ENCODE measurements at regions not wholly inside any gene's neighbourhood (a gene's known extent, or its start where the extent isn't known, plus 50 kb on each side); places are given as distances from the start of the nearest gene placed in this dataset.

DNA sequence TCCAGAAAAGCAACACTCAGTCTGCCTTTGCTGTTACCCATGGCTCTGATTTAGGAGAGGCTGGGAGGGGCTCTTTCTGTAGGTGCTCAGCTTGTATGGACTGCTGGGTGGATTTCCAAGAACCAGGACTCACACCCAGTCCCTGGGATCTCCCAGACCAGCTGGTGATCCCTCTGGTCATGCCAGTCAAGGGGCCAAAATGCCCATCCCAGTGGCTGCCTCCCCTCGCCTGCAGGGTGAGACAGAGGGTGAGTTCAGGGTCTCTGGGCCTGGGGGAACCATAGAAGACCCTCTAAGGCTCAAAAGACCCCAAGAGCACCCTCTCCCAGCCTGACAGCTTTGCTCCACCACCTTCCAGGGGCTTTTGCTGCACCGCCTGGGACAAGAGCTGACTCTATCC is 78.6 kb upstream of the MYL2 start:
- no peak for DNase-seq (ENCODE audit: low read depth)
- no peak overlapping the region for H3K4me3 ChIP-seq (ENCODE audit: low read depth, low read length)
- TF ChIP-seq, protein P1, sequence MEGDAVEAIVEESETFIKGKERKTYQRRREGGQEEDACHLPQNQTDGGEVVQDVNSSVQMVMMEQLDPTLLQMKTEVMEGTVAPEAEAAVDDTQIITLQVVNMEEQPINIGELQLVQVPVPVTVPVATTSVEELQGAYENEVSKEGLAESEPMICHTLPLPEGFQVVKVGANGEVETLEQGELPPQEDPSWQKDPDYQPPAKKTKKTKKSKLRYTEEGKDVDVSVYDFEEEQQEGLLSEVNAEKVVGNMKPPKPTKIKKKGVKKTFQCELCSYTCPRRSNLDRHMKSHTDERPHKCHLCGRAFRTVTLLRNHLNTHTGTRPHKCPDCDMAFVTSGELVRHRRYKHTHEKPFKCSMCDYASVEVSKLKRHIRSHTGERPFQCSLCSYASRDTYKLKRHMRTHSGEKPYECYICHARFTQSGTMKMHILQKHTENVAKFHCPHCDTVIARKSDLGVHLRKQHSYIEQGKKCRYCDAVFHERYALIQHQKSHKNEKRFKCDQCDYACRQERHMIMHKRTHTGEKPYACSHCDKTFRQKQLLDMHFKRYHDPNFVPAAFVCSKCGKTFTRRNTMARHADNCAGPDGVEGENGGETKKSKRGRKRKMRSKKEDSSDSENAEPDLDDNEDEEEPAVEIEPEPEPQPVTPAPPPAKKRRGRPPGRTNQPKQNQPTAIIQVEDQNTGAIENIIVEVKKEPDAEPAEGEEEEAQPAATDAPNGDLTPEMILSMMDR (IDR thresholded peaks at IDR 0.05; ENCODE audit: insufficient read depth, low read length) = no peak

DNA sequence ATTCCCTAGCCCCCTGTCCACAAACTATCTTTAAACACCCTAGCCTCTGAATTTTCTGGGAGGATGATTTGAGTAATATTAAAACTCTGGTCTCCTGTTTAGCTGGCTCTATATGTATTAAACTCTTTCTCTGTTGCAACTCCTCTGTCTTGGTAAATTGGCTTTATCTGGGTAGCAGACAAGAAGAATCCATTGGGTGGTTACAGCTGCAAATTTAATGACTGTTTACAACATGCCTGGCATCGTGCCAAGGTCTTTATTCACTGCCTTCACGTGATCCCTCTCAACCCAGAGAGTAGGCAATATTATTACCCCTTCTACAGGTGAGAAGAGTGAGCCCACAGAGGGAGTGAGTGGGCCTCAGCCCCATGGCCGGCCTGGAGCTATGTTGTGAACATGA is 77.8 kb upstream of the MYL2 start:
- no peak overlapping the region for H3K4me3 ChIP-seq (ENCODE audit: low read depth, low read length)
- DNase-seq (ENCODE audit: low read depth) = no peak
- TF ChIP-seq, protein P1 (IDR thresholded peaks at IDR 0.05; ENCODE audit: insufficient read depth, low read length) = no peak

DNA sequence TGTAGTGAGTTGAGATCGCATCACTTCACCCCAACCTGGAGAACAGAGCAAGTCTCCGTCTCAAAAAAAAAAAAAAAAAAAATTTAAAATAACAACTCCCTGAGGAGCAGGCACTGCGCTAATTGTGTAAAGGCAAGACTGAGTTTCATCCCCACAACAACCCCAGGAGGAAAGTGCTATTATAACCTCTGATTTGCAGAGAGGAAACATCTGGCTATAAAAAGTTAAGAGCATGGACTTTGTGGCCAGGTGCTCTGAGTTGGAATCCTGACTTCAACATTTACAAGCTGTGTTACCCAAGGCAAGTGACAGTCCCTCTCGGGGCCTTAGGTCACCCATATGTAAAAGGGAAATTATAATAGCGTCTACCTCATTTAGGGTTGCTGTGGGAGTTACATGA is 76.0 kb upstream of the MYL2 start:
- TF ChIP-seq, protein P1 (IDR thresholded peaks at IDR 0.05; ENCODE audit: insufficient read depth, low read length) = no peak
- DNase-seq (ENCODE audit: low read depth) = no peak
- no peak overlapping the region for H3K4me3 ChIP-seq (ENCODE audit: low read depth, low read length)

DNA sequence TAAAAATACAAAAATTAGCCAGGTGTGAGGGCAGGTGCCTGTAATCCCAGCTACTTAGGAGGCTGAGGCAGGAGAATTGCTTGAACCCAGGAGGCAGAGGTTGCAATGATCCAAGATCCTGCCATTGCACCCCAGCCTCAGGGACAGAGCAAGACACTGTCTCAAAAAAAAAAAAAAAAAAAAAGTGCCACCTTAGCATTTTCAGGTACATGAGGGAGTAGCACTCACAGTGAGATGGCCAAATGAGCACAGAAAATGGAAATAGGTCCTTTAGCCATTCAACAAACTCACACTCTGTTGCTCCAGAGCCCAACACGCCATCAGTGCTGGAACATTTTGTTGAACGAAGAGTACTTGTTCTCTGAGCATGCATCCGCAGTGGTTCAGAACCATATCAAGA is 75.2 kb upstream of the MYL2 start:
- TF ChIP-seq, protein P1 (IDR thresholded peaks at IDR 0.05; ENCODE audit: insufficient read depth, low read length) = no peak
- no peak for DNase-seq (ENCODE audit: low read depth)
- H3K4me3 ChIP-seq (ENCODE audit: low read depth, low read length) = no peak overlapping the region

DNA sequence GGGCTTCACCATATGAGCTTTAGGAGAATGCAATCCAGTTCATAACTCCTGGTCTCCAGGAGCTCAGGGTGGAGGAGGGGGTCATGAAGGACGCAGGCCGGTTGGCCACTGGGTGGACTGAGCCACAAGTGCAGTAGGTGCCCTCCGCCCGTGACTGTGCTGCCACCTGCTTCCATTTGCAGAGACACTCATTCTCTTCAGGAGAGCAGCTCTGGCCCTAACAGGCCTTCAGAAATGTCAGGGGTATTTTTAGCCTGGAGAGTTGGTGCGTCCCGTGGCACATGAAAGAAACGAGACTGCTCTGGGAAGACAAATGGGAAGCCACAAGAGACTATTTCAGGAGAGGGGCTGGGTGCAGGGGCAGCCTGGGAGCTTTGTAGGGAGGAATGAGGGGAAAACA is 74.6 kb upstream of the MYL2 start:
- DNase-seq (ENCODE audit: low read depth) = no peak
- TF ChIP-seq, protein P1 (IDR thresholded peaks at IDR 0.05; ENCODE audit: insufficient read depth, low read length) = no peak
- H3K4me3 ChIP-seq (ENCODE audit: low read depth, low read length) = no peak overlapping the region

DNA sequence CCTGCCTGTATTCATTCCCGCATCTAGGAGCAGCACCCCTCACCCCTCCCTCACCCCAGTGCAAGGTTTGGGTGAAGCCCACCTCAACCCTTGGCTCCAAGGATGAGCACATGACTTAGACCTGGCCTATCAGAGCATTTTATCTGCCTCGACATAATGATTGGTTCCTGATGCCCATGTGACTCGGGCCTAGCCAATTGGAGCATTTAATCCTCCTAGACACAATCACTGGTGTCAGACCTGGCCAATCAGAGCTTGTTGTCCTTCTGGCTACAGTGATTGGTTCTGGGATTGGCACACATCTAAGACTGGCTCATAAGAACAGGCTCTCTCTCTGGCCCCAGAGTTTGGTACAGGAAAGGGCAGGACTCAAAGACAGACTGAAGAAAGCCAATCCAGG is 73.1 kb upstream of the MYL2 start:
- no peak for DNase-seq (ENCODE audit: low read depth)
- H3K4me3 ChIP-seq (ENCODE audit: low read depth, low read length) = no peak overlapping the region
- TF ChIP-seq, protein P1 (IDR thresholded peaks at IDR 0.05; ENCODE audit: insufficient read depth, low read length) = no peak

DNA sequence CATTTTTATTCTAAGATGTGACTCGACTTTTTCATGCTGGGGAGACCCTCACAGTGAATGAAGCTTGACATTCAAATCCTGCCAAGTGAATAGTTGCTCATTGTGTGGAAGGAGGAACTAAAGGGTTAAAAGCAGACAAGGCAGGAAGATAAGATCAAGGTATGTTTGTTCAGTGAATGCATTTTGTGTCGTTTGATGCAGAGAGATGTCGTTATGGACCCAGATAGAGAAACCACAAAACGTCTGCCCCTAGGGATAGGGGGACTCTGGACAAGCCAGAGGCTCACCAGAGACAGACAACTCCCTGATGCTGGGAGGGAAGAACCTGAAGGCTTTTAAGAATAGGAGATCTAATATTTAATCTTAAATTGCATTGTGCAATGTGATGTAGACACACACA is 72.5 kb upstream of the MYL2 start:
- TF ChIP-seq, protein P1 (IDR thresholded peaks at IDR 0.05; ENCODE audit: insufficient read depth, low read length) = no peak
- DNase-seq (ENCODE audit: low read depth) = no peak

More for the DNA sequence above, 72.5 kb upstream of the MYL2 start:
- no peak overlapping the region for H3K4me3 ChIP-seq (ENCODE audit: low read depth, low read length)

All from fibroblast of the aortic adventitia (primary cell).